Spleen (tissue), 11 donors: ENCODE measurements at regions not wholly inside any gene's neighbourhood (a gene's known extent, or its start where the extent isn't known, plus 50 kb on each side); places are given as distances from the start of the nearest gene placed in this dataset.
A peak's percentile ranks its signal among the peaks of the same experiment; 100 is the strongest.

ENCODE experiments used
- DNase-seq: peaks from one replicate; pipeline ENCODE4 v3.0.0-alpha.2; 2020
- H3K27ac ChIP-seq, 8 donors: fragments of 200-600 bp; sonication (generic) in 7 of 8; 1 replicate in 4 of 8; 2 replicates in 4 of 8; pipeline versions ENCODE4 v1.5.0 to v1.8.0; 2016 to 2021; ENCODE audit warnings: inconsistent platforms in 4 of 8, mild to moderate bottlenecking in 4 of 8, moderate library complexity in 1 of 8
- H3K27me3 ChIP-seq, 7 donors: fragments of 200-600 bp; sonication (generic) in 6 of 7; replicated peaks in 1 of 7; 1 replicate in 4 of 7; 2 replicates in 3 of 7; pipeline versions ENCODE4 v1.5.0 to v1.8.0; 2016 to 2021; ENCODE audit warnings: inconsistent platforms in 3 of 7, mild to moderate bottlenecking in 1 of 7
- H3K36me3 ChIP-seq, 6 donors: fragments of 200-600 bp; sonication (generic) in 5 of 6; 1 replicate in 4 of 6; 2 replicates in 2 of 6; pipeline versions ENCODE4 v1.5.0 to v1.8.0; 2016 to 2021; ENCODE audit warnings: inconsistent platforms in 2 of 6
- H3K4me1 ChIP-seq, 6 donors: fragments of 200-600 bp; sonication (generic) in 5 of 6; 1 replicate in 3 of 6; 2 replicates in 3 of 6; pipeline versions ENCODE4 v1.5.0 to v1.8.0; 2016 to 2021; ENCODE audit warnings: inconsistent platforms in 3 of 6
- H3K4me3 ChIP-seq, 8 donors: fragments of 200-600 bp; sonication (generic) in 7 of 8; 1 replicate in 4 of 8; 2 replicates in 4 of 8; pipeline versions ENCODE4 v1.5.0 to v1.8.0; 2016 to 2021; ENCODE audit warnings: inconsistent platforms in 4 of 8, mild to moderate bottlenecking in 4 of 8, moderate library complexity in 2 of 8
- H3K9me3 ChIP-seq, 8 donors: fragments of 200-600 bp; sonication (generic) in 7 of 8; 1 replicate in 4 of 8; 2 replicates in 4 of 8; pipeline versions ENCODE4 v1.5.0 to v1.8.0; 2016 to 2021; ENCODE audit warnings: inconsistent platforms in 4 of 8
- CTCF ChIP-seq, 11 experiments: fragments of 200-600 bp in 7 of 11; fragments of 450-650 bp in 4 of 11; sonication (generic) in 4 of 11; IDR thresholded peaks in 8 of 11; conservative IDR thresholded peaks in 3 of 11; 1 replicate in 7 of 11; 2 replicates in 4 of 11; pipeline versions ENCODE4 v1.4.0 to v1.8.0; 2016 to 2021; ENCODE audit warnings: antibody characterized with exemption in 11 of 11, inconsistent platforms in 4 of 11, mild to moderate bottlenecking in 1 of 11
- POLR2A ChIP-seq, 3 donors: fragments of 450-650 bp; IDR thresholded peaks; one replicate each; pipeline ENCODE4 v1.5.1; 2017; ENCODE audit warnings: antibody characterized with exemption in 3 of 3, mild to moderate bottlenecking in 1 of 3
- POLR2AphosphoS5 ChIP-seq, 3 donors: sonication (generic); formaldehyde crosslinking; IDR thresholded peaks; one replicate each; pipeline ENCODE4 v1.5.1; 2017; ENCODE audit warnings: antibody characterized with exemption in 3 of 3
- WGBS, 5 donors: extraction: QIAGEN DNeasy Blood & Tissue Kit in 3 of 5; methylation state at CpG; one replicate each; pipeline versions ENCODE4 v1.1.5 to v1.1.7; 2013 to 2018; 5-methylcytosine and 5-hydroxymethylcytosine counted together
- intact Hi-C: fragments of 100-400 bp; cut with DNase I; formaldehyde crosslinking; loops from one replicate; pipeline ENCODE4 v1.15.0; 2023; ENCODE audit warnings: low total_unique reads
- donor health status: healthy with polysubstance abuse.
- donor health status: DM: no; HTN: no; CAD: no; lungs with moderate emphysema.
- donor health status: DM: no; HTN: no; CAD: no.
- donor health status: Bipolar disorder and iron deficiency.
- donor health status: healthy.
- donor health status: DM: no; HTN: no; CAD: no.
- donor health status: DM: yes; HTN: yes; CAD: no.

GRCh38 chr1:193367863-193368262 is 181.4 kb upstream of the B3GALT2 start:
- DNase-seq = no peak
- H3K27ac ChIP-seq = peak overlapping the region in 3 of 8 donors; percentile 31 to 44 (median 36)
- 12 to 35% (median 20%) methylated on average over 1 of the region's 1 CpG for WGBS, 5 donors
- no peaks in the 10 kb centered on the region for H3K9me3 ChIP-seq
- H3K4me3 ChIP-seq = peak overlapping the region in 2 of 8 donors; percentile 3 to 27
- H3K27me3 ChIP-seq = no peaks in the 10 kb centered on the region
- H3K4me1 ChIP-seq = peaks cover 0 to 5% (median 0%) of the 10 kb centered on the region in 6 donors
- H3K36me3 ChIP-seq = no peaks in the 10 kb centered on the region
- TF ChIP-seq POLR2A (IDR thresholded peaks at IDR 0.05) = no peak
- TF ChIP-seq CTCF (IDR thresholded peaks at IDR 0.05 in 8 of 11, conservative IDR thresholded peaks at IDR 0.05 in 3 of 11) = no peak
- TF ChIP-seq POLR2AphosphoS5 (IDR thresholded peaks at IDR 0.05) = no peak
- intact Hi-C loops = no loop called here

- no peaks in the 10 kb centered on the region for H3K27me3 ChIP-seq
- DNase-seq = no peak
- no peak overlapping the region for H3K4me3 ChIP-seq
- intact Hi-C loops = no loop called here
- H3K27ac ChIP-seq = no peak overlapping the region
- no peaks in the 10 kb centered on the region for H3K9me3 ChIP-seq
- peaks cover 0 to 5% (median 0%) of the 10 kb centered on the region in 6 donors for H3K4me1 ChIP-seq
- no peak for TF ChIP-seq CTCF (IDR thresholded peaks at IDR 0.05 in 8 of 11, conservative IDR thresholded peaks at IDR 0.05 in 3 of 11)
- TF ChIP-seq POLR2A (IDR thresholded peaks at IDR 0.05) = no peak
- H3K36me3 ChIP-seq = no peaks in the 10 kb centered on the region
- 77 to 100% (median 91%) methylated on average over 1 of the region's 1 CpG; no CpG with 5 or more reads in 1 of the 5 donors for WGBS, 5 donors
Measured at GRCh38 chr1:193366764-193367507, 180.5 kb upstream of the B3GALT2 start.

GRCh38 chr1:193365966-193366365 is 179.6 kb upstream of the B3GALT2 start:
- Histone ChIP-seq H3K36me3 (no peaks in the 10 kb centered on the region), H3K9me3 (no peaks in the 10 kb centered on the region), H3K27me3 (no peaks in the 10 kb centered on the region), H3K27ac (no peak overlapping the region), H3K4me1 (peaks cover 0 to 5% (median 0%) of the 10 kb centered on the region in 6 donors), H3K4me3 (no peak overlapping the region)
- TF ChIP-seq POLR2AphosphoS5 (IDR thresholded peaks at IDR 0.05) (no peak), POLR2A (IDR thresholded peaks at IDR 0.05) (no peak), CTCF (IDR thresholded peaks at IDR 0.05 in 8 of 11, conservative IDR thresholded peaks at IDR 0.05 in 3 of 11) (no peak)
- DNase-seq = no peak
- intact Hi-C loops = no loop called here
- WGBS, 5 donors = 68 to 79% (median 70%) methylated on average over 2 of the region's 2 CpGs

- TF ChIP-seq POLR2AphosphoS5 (IDR thresholded peaks at IDR 0.05) (no peak), POLR2A (IDR thresholded peaks at IDR 0.05) (no peak), CTCF (IDR thresholded peaks at IDR 0.05 in 8 of 11, conservative IDR thresholded peaks at IDR 0.05 in 3 of 11) (no peak)
- intact Hi-C loops = no loop called here
- 91 to 98% (median 92%) methylated on average over 5 of the region's 5 CpGs for WGBS, 5 donors
- H3K27me3 ChIP-seq = no peaks in the 10 kb centered on the region
- H3K4me3 ChIP-seq = no peak overlapping the region
- no peaks in the 10 kb centered on the region for H3K36me3 ChIP-seq
- H3K27ac ChIP-seq = no peak overlapping the region
- H3K9me3 ChIP-seq = no peaks in the 10 kb centered on the region
- no peak for DNase-seq
- H3K4me1 ChIP-seq = no peaks in the 10 kb centered on the region
Measured at GRCh38 chr1:193359631-193360030, 173.2 kb upstream of the B3GALT2 start.
